Vagina (tissue), 2 donors: ENCODE measurements at regions not wholly inside any gene's neighbourhood (a gene's known extent, or its start where the extent isn't known, plus 50 kb on each side); places are given as distances from the start of the nearest gene placed in this dataset.

Experiments
- DNase-seq, 2 donors: peaks; one replicate each; pipeline ENCODE4 v3.0.0-alpha.2; 2017; ENCODE audit errors: extremely low spot score in 2 of 2
- H3K27ac ChIP-seq: fragments of 200-600 bp; sonication (generic); one replicate; pipeline ENCODE4 v1.5.1; 2019
- H3K27me3 ChIP-seq: fragments of 200-600 bp; sonication (generic); one replicate; pipeline ENCODE4 v1.5.1; 2019
- H3K36me3 ChIP-seq, 2 donors: fragments of 200-600 bp; sonication (generic); one replicate each; pipeline ENCODE4 v1.5.1; 2017 to 2019
- H3K4me1 ChIP-seq: fragments of 200-600 bp; sonication (generic); one replicate; pipeline ENCODE4 v1.5.1; 2019
- H3K4me3 ChIP-seq, 2 donors: fragments of 200-600 bp; sonication (generic); 1 replicate in 1 of 2; 2 replicates in 1 of 2; pipeline ENCODE4 v1.5.1; 2016 to 2019
- H3K9me3 ChIP-seq: fragments of 200-600 bp; sonication (generic); one replicate; pipeline ENCODE4 v1.5.1; 2019
- POLR2A ChIP-seq, 2 donors: fragments of 450-650 bp; IDR thresholded peaks; one replicate each; pipeline ENCODE4 v1.6.1; 2017; ENCODE audit warnings: antibody characterized with exemption in 2 of 2, mild to moderate bottlenecking in 2 of 2, moderate library complexity in 2 of 2
- POLR2AphosphoS5 ChIP-seq, 2 donors: sonication (generic); formaldehyde crosslinking; IDR thresholded peaks; one replicate each; pipeline ENCODE4 v1.9.0; 2017; ENCODE audit warnings: antibody characterized with exemption in 2 of 2, mild to moderate bottlenecking in 2 of 2, low read depth in 1 of 2; ENCODE audit not compliant: insufficient read depth in 1 of 2
- intact Hi-C: fragments of 100-400 bp; cut with DNase I; formaldehyde crosslinking; loops from one replicate; pipeline ENCODE4 v1.15.1; 2023
- TF ChIP-seq, protein P1 (sequence below), 3 experiments: fragments of 450-650 bp in 2 of 3; fragments of 200-600 bp in 1 of 3; sonication (generic) in 1 of 3; IDR thresholded peaks; one replicate each; pipeline ENCODE4 v1.5.1; 2017 to 2019; ENCODE audit warnings: antibody characterized with exemption in 3 of 3, mild to moderate bottlenecking in 2 of 3, moderate library complexity in 2 of 3

- intact Hi-C loops, result no loop called here
- Histone ChIP-seq H3K27ac (no peak overlapping the region), H3K4me3 (no peak overlapping the region), H3K36me3 (no peaks in the 10 kb centered on the region), H3K4me1 (no peaks in the 10 kb centered on the region), H3K9me3 (no peaks in the 10 kb centered on the region), H3K27me3 (no peaks in the 10 kb centered on the region)
- no peak for DNase-seq
- TF ChIP-seq POLR2A (IDR thresholded peaks at IDR 0.05), result no peak
- TF ChIP-seq, protein P1, sequence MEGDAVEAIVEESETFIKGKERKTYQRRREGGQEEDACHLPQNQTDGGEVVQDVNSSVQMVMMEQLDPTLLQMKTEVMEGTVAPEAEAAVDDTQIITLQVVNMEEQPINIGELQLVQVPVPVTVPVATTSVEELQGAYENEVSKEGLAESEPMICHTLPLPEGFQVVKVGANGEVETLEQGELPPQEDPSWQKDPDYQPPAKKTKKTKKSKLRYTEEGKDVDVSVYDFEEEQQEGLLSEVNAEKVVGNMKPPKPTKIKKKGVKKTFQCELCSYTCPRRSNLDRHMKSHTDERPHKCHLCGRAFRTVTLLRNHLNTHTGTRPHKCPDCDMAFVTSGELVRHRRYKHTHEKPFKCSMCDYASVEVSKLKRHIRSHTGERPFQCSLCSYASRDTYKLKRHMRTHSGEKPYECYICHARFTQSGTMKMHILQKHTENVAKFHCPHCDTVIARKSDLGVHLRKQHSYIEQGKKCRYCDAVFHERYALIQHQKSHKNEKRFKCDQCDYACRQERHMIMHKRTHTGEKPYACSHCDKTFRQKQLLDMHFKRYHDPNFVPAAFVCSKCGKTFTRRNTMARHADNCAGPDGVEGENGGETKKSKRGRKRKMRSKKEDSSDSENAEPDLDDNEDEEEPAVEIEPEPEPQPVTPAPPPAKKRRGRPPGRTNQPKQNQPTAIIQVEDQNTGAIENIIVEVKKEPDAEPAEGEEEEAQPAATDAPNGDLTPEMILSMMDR (IDR thresholded peaks at IDR 0.05), result no peak
- TF ChIP-seq POLR2AphosphoS5 (IDR thresholded peaks at IDR 0.05; ENCODE audit: insufficient read depth in 1 of 2, low read depth in 1 of 2), result no peak
These were observed 877.6 kb upstream of the CHORDC1 start for GRCh38 chr11:91100427-91100826.

DNA sequence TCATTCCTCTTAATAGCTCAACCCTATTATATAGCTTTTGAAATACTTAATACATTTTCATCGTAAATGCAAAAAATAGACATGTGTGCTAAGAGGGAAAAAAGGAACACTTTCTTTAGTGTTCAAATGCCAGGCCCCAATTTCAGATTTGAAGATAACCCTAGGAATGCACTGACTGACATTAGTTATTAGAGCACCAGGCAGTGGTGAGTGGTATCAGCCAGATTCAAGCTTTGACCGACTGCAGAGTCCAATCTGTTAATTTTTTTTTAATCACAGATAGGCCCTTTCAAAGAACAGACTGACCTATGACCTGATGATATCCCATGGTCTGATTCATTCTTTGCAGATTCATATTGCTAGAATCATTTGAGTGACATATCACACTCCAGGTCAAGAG is 874.2 kb upstream of the CHORDC1 start:
- H3K27ac ChIP-seq, result no peak overlapping the region
- H3K4me1 ChIP-seq, result no peaks in the 10 kb centered on the region
- no peaks in the 10 kb centered on the region for H3K36me3 ChIP-seq
- TF ChIP-seq, protein P1 (IDR thresholded peaks at IDR 0.05), result no peak
- TF ChIP-seq POLR2AphosphoS5 (IDR thresholded peaks at IDR 0.05; ENCODE audit: insufficient read depth in 1 of 2, low read depth in 1 of 2) (no peak), POLR2A (IDR thresholded peaks at IDR 0.05) (no peak)
- DNase-seq, result no peak
- no peaks in the 10 kb centered on the region for H3K27me3 ChIP-seq
- H3K9me3 ChIP-seq, result no peaks in the 10 kb centered on the region
- intact Hi-C loops, result no loop called here
- H3K4me3 ChIP-seq, result no peak overlapping the region

DNA sequence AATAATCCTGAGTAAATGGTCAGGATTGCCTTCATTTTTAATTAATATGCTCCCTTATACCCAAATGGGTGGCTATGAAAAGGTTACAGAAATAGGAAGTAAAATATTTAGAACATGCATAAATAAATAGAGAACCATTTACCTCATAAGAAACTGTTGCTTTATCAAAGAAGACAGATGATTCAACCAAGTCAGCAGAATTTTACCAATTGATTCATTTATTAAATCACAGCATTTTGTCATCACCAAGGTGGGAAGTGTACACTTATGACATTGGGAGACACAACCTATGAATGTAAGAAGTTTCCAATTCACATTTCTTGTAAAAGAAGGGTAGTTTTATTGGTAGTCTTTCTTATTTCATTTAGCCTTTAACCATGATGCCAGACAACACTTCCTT is 870.3 kb upstream of the CHORDC1 start:
- Histone ChIP-seq H3K36me3 (no peaks in the 10 kb centered on the region), H3K27ac (no peak overlapping the region), H3K9me3 (no peaks in the 10 kb centered on the region), H3K27me3 (no peaks in the 10 kb centered on the region), H3K4me3 (no peak overlapping the region), H3K4me1 (no peaks in the 10 kb centered on the region)
- intact Hi-C loops, result no loop called here
- TF ChIP-seq, protein P1 (IDR thresholded peaks at IDR 0.05), result no peak
- TF ChIP-seq POLR2AphosphoS5 (IDR thresholded peaks at IDR 0.05; ENCODE audit: insufficient read depth in 1 of 2, low read depth in 1 of 2), result no peak
- DNase-seq, result no peak

DNA sequence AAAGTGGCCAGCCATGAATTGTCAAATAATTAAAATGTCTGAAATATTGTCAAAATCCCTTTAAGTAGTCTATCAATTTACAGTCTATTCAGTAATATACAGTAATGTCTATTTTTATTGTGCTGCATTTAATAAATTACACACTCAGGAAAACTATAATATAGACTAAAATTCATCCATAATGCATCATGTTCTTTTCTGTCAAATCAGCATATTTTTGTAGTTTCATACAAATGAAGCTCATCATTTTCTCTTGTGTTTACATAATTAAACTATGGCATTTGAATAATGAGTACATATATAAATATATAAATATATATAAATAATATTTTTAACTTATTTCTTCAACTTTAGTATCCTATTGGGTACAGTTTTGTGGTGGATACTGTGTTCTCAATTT is 868.7 kb upstream of the CHORDC1 start:
- intact Hi-C loops, result no loop called here
- Histone ChIP-seq H3K4me1 (no peaks in the 10 kb centered on the region), H3K36me3 (no peaks in the 10 kb centered on the region), H3K27ac (no peak overlapping the region), H3K9me3 (no peaks in the 10 kb centered on the region), H3K4me3 (no peak overlapping the region), H3K27me3 (no peaks in the 10 kb centered on the region)
- no peak for DNase-seq
- TF ChIP-seq, protein P1 (IDR thresholded peaks at IDR 0.05), result no peak
- no peak for TF ChIP-seq POLR2AphosphoS5 (IDR thresholded peaks at IDR 0.05; ENCODE audit: insufficient read depth in 1 of 2, low read depth in 1 of 2)
- TF ChIP-seq POLR2A (IDR thresholded peaks at IDR 0.05), result no peak

GRCh38 chr11:91086028-91086427 is 863.2 kb upstream of the CHORDC1 start:
- Histone ChIP-seq H3K4me3 (no peak overlapping the region), H3K27ac (no peak overlapping the region), H3K4me1 (no peaks in the 10 kb centered on the region), H3K27me3 (no peaks in the 10 kb centered on the region), H3K36me3 (no peaks in the 10 kb centered on the region), H3K9me3 (no peaks in the 10 kb centered on the region)
- TF ChIP-seq POLR2A (IDR thresholded peaks at IDR 0.05), result no peak
- TF ChIP-seq, protein P1 (IDR thresholded peaks at IDR 0.05), result no peak
- intact Hi-C loops, result no loop called here
- DNase-seq, result no peak
